Sigmoid colon (tissue), 6 donors: ENCODE measurements at regions not wholly inside any gene's neighbourhood (a gene's known extent, or its start where the extent isn't known, plus 50 kb on each side); places are given as distances from the start of the nearest gene placed in this dataset.

Source experiments
- DNase-seq: peaks from one replicate; pipeline ENCODE4 v3.0.0-alpha.2; 2019
- H3K27ac ChIP-seq, 4 donors: fragments of 200-600 bp; sonication (generic); one replicate each; pipeline ENCODE4 v1.5.1; 2016 to 2019; ENCODE audit warnings: mild to moderate bottlenecking in 1 of 4
- H3K27me3 ChIP-seq, 3 donors: fragments of 200-600 bp; sonication (generic); one replicate each; pipeline ENCODE4 v1.5.1; 2019; ENCODE audit warnings: mild to moderate bottlenecking in 1 of 3
- H3K36me3 ChIP-seq, 4 donors: fragments of 200-600 bp; sonication (generic); one replicate each; pipeline ENCODE4 v1.5.1; 2016 to 2019
- H3K4me1 ChIP-seq, 4 donors: fragments of 200-600 bp; sonication (generic); one replicate each; pipeline ENCODE4 v1.5.1; 2017 to 2019
- H3K4me3 ChIP-seq, 4 donors: fragments of 200-600 bp; sonication (generic); one replicate each; pipeline ENCODE4 v1.5.1; 2017 to 2019; ENCODE audit warnings: mild to moderate bottlenecking in 2 of 4, moderate library complexity in 1 of 4
- H3K9me3 ChIP-seq, 4 donors: fragments of 200-600 bp in 3 of 4; sonication (generic) in 3 of 4; one replicate each; pipeline versions ENCODE4 v1.5.1 to v1.6.1; 2013 to 2019
- CTCF ChIP-seq, 4 experiments: fragments of 450-650 bp in 3 of 4; fragments of 200-600 bp in 1 of 4; IDR thresholded peaks; one replicate each; pipeline ENCODE4 v1.5.1; 2016 to 2019; ENCODE audit warnings: antibody characterized with exemption in 4 of 4, mild to moderate bottlenecking in 3 of 4, moderate library complexity in 2 of 4
- EP300 ChIP-seq, 4 donors: sonication (generic); formaldehyde crosslinking; IDR thresholded peaks; one replicate each; pipeline ENCODE4 v1.6.1; 2017; ENCODE audit warnings: antibody characterized with exemption in 4 of 4
- POLR2A ChIP-seq, 2 donors: fragments of 450-650 bp; IDR thresholded peaks; one replicate each; pipeline ENCODE4 v1.6.1; 2016; ENCODE audit warnings: antibody characterized with exemption in 2 of 2, mild to moderate bottlenecking in 2 of 2, moderate library complexity in 2 of 2
- POLR2AphosphoS5 ChIP-seq, 4 donors: sonication (generic); formaldehyde crosslinking; IDR thresholded peaks; one replicate each; pipeline ENCODE4 v1.6.1; 2017; ENCODE audit warnings: antibody characterized with exemption in 4 of 4
- WGBS, 2 donors: extraction: QIAGEN DNeasy Blood & Tissue Kit; methylation state at CpG; one replicate each; pipeline ENCODE4 v1.1.7; 2013; 5-methylcytosine and 5-hydroxymethylcytosine counted together
- intact Hi-C: fragments of 100-400 bp; cut with DNase I; formaldehyde crosslinking; loops from one replicate; pipeline ENCODE4 v1.15.1; 2023
- donor health status: healthy with polysubstance abuse.
- donor health status: healthy.

- Histone ChIP-seq H3K27ac (no peak overlapping the region), H3K9me3 (no peaks in the 10 kb centered on the region), H3K36me3 (no peaks in the 10 kb centered on the region), H3K4me1 (peaks cover 0 to 6% (median 2%) of the 10 kb centered on the region in 4 donors), H3K27me3 (no peaks in the 10 kb centered on the region), H3K4me3 (no peak overlapping the region)
- WGBS, 2 donors: 88% methylated on average over 8 of the region's 8 CpGs
- intact Hi-C loops: no loop called here
- TF ChIP-seq POLR2AphosphoS5 (IDR thresholded peaks at IDR 0.05): no peak
- no peak for TF ChIP-seq POLR2A (IDR thresholded peaks at IDR 0.05)
- no peak for TF ChIP-seq CTCF (IDR thresholded peaks at IDR 0.05)
- no peak for TF ChIP-seq EP300 (IDR thresholded peaks at IDR 0.05)
- no peak for DNase-seq
These were observed 66.8 kb upstream of the CXCL14 start for GRCh38 chr5:135645336-135646180.

- no peak overlapping the region for H3K27ac ChIP-seq
- no peak overlapping the region for H3K4me3 ChIP-seq
- no peaks in the 10 kb centered on the region for H3K36me3 ChIP-seq
- DNase-seq: no peak
- no peaks in the 10 kb centered on the region for H3K27me3 ChIP-seq
- intact Hi-C loops: no loop called here
- TF ChIP-seq POLR2AphosphoS5 (IDR thresholded peaks at IDR 0.05) (no peak), CTCF (IDR thresholded peaks at IDR 0.05) (no peak), POLR2A (IDR thresholded peaks at IDR 0.05) (no peak), EP300 (IDR thresholded peaks at IDR 0.05) (no peak)
- H3K4me1 ChIP-seq: peaks cover 0 to 6% (median 2%) of the 10 kb centered on the region in 4 donors
- WGBS, 2 donors: 90 to 95% methylated on average over 6 of the region's 6 CpGs
- no peaks in the 10 kb centered on the region for H3K9me3 ChIP-seq
These were observed 66.0 kb upstream of the CXCL14 start for GRCh38 chr5:135644816-135645215.

GRCh38 chr5:135643881-135644766 is 65.3 kb upstream of the CXCL14 start:
- Histone ChIP-seq H3K27me3 (no peaks in the 10 kb centered on the region), H3K4me1 (peaks cover 0 to 6% (median 2%) of the 10 kb centered on the region in 4 donors), H3K36me3 (no peaks in the 10 kb centered on the region), H3K27ac (no peak overlapping the region), H3K9me3 (no peaks in the 10 kb centered on the region), H3K4me3 (no peak overlapping the region)
- intact Hi-C loops: no loop called here
- no peak for DNase-seq
- 81 to 90% methylated on average over 4 of the region's 4 CpGs for WGBS, 2 donors
- TF ChIP-seq CTCF (IDR thresholded peaks at IDR 0.05) (no peak), EP300 (IDR thresholded peaks at IDR 0.05) (no peak), POLR2A (IDR thresholded peaks at IDR 0.05) (no peak), POLR2AphosphoS5 (IDR thresholded peaks at IDR 0.05) (no peak)

GRCh38 chr5:135642934-135643333 is 64.1 kb upstream of the CXCL14 start:
- Histone ChIP-seq H3K4me3 (no peak overlapping the region), H3K4me1 (no peaks in the 10 kb centered on the region), H3K36me3 (no peaks in the 10 kb centered on the region), H3K9me3 (no peaks in the 10 kb centered on the region), H3K27me3 (no peaks in the 10 kb centered on the region), H3K27ac (no peak overlapping the region)
- no peak for TF ChIP-seq POLR2AphosphoS5 (IDR thresholded peaks at IDR 0.05)
- no peak for TF ChIP-seq CTCF (IDR thresholded peaks at IDR 0.05)
- intact Hi-C loops: no loop called here
- DNase-seq: no peak
- WGBS, 2 donors: 88 to 92% methylated on average over 10 of the region's 10 CpGs
